SH-SY5Y (cell line): ENCODE measurements at regions not wholly inside any gene's neighbourhood (a gene's known extent, or its start where the extent isn't known, plus 50 kb on each side); places are given as distances from the start of the nearest gene placed in this dataset.

Experiments
- GATA2 ChIP-seq: IDR thresholded peaks from 2 replicates; pipeline ENCODE4 v1.6.1; 2011; ENCODE audit warnings: mild to moderate bottlenecking, low read depth, low read length
- GATA3 ChIP-seq: IDR thresholded peaks from 2 replicates; pipeline ENCODE4 v1.6.1; 2011; ENCODE audit warnings: low read depth, mild to moderate bottlenecking, low read length, moderate library complexity

- TF ChIP-seq GATA2 (no peak), GATA3 (no peak)
Measured at GRCh38 chr5:167425161-167425560, 866.3 kb upstream of the WWC1 start.
